ENCODE measurements at regions not wholly inside any gene's neighbourhood (a gene's known extent, or its start where the extent isn't known, plus 50 kb on each side); places are given as distances from the start of the nearest gene placed in this dataset.

DNA sequence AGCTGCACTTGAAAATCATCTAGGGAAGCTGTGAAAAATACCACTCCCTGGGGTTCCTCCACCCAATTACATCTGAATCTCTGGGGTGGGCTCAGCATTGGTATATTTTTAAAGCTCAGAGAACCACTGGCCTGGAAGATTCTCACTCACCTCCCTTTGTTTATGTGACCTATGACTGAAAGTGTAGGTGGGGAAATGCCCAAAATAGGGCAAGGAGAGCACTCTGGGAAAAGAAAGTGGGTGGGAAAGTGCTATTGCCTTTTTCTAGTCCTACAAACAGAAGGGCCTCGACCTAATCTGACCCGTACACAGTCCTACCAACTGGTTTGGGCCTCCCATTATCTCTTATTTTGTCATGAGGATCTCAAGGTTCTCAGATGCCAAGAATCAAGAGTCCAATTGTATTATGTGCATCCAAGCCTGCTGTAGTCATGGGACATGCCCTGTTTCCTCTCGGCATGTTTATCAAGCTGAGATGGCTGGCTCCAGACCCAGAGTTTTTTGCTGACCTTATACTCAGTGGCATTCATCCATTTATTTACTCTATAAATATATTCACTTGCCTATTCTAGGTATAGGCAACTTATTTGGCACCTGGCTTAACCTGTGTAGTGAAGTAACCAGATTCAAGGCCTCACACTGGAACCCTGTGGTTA, 483.7 kb downstream of the ENC1 start:
- no peak overlapping the region for H3K27ac ChIP-seq (ENCODE audit: low read depth, low read length)
- no peak overlapping the region for H3K4me3 ChIP-seq (ENCODE audit: low read depth in 1 of 5, low read length in 5 of 5)
- H3K9ac ChIP-seq (ENCODE audit: low read length in 5 of 5) = no peak overlapping the region
- H3K9me3 ChIP-seq (ENCODE audit: control insufficient read depth in 5 of 5, low read length in 5 of 5) = no peaks in the 10 kb centered on the region
- H3K27me3 ChIP-seq (ENCODE audit: control insufficient read depth in 5 of 5, insufficient read depth in 4 of 5, low read length in 5 of 5) = no peaks in the 10 kb centered on the region
- H3K36me3 ChIP-seq (ENCODE audit: control insufficient read depth in 5 of 5, insufficient read depth in 5 of 5, low read length in 5 of 5) = no peaks in the 10 kb centered on the region
- no peaks in the 10 kb centered on the region for H3K4me1 ChIP-seq (ENCODE audit: control insufficient read depth in 5 of 5, insufficient read depth in 5 of 5, low read length in 5 of 5)

- H3K27me3 ChIP-seq (ENCODE audit: control insufficient read depth in 5 of 5, insufficient read depth in 4 of 5, low read length in 5 of 5) = no peaks in the 10 kb centered on the region
- no peak overlapping the region for H3K9ac ChIP-seq (ENCODE audit: low read length in 5 of 5)
- no peaks in the 10 kb centered on the region for H3K36me3 ChIP-seq (ENCODE audit: control insufficient read depth in 5 of 5, insufficient read depth in 5 of 5, low read length in 5 of 5)
- no peak overlapping the region for H3K4me3 ChIP-seq (ENCODE audit: low read depth in 1 of 5, low read length in 5 of 5)
- no peak overlapping the region for H3K27ac ChIP-seq (ENCODE audit: low read depth, low read length)
- no peaks in the 10 kb centered on the region for H3K4me1 ChIP-seq (ENCODE audit: control insufficient read depth in 5 of 5, insufficient read depth in 5 of 5, low read length in 5 of 5)
- H3K9me3 ChIP-seq (ENCODE audit: control insufficient read depth in 5 of 5, low read length in 5 of 5) = no peaks in the 10 kb centered on the region
Observed at GRCh38 chr5:74155501-74155900, 485.0 kb downstream of the ENC1 start.

- Histone ChIP-seq H3K27ac (ENCODE audit: low read depth, low read length) (no peak overlapping the region), H3K9ac (ENCODE audit: low read length in 5 of 5) (no peak overlapping the region)
Observed at GRCh38 chr5:74154526-74154925, 486.0 kb downstream of the ENC1 start.

DNA sequence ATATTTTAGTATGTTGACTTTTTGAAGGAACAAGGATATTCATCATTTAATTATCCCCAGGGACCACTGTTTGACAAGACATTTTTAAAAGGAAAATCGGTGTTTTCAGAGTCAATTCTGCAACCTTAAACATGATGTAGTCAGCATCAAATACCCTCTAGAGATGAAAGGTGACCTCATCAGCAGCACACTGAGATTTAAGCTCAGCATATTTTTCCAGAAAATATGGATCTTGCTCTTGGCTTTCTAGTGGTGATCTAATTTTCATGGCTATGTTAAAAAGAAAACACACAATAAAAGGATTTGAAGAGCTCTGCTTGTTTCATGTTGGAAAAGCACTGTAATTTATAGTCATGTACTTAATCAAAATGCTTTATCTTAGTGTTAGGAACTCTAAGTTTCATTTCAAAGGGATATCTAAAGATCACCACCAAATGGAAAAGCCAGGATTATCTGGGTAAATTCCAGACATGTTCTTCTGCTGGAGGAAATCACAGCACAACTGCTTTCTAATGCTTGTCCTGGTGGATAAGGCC, 487.2 kb downstream of the ENC1 start:
- H3K27ac ChIP-seq (ENCODE audit: low read depth, low read length) = no peak overlapping the region
- no peak overlapping the region for H3K4me3 ChIP-seq (ENCODE audit: low read depth in 1 of 5, low read length in 5 of 5)
- no peaks in the 10 kb centered on the region for H3K4me1 ChIP-seq (ENCODE audit: control insufficient read depth in 5 of 5, insufficient read depth in 5 of 5, low read length in 5 of 5)
- no peaks in the 10 kb centered on the region for H3K27me3 ChIP-seq (ENCODE audit: control insufficient read depth in 5 of 5, insufficient read depth in 4 of 5, low read length in 5 of 5)
- no peaks in the 10 kb centered on the region for H3K36me3 ChIP-seq (ENCODE audit: control insufficient read depth in 5 of 5, insufficient read depth in 5 of 5, low read length in 5 of 5)
- no peak overlapping the region for H3K9ac ChIP-seq (ENCODE audit: low read length in 5 of 5)
- no peaks in the 10 kb centered on the region for H3K9me3 ChIP-seq (ENCODE audit: control insufficient read depth in 5 of 5, low read length in 5 of 5)

More at GRCh38 chr5:74154526-74154925, 486.0 kb downstream of the ENC1 start:
- Histone ChIP-seq H3K4me1 (ENCODE audit: control insufficient read depth in 5 of 5, insufficient read depth in 5 of 5, low read length in 5 of 5) (no peaks in the 10 kb centered on the region), H3K36me3 (ENCODE audit: control insufficient read depth in 5 of 5, insufficient read depth in 5 of 5, low read length in 5 of 5) (no peaks in the 10 kb centered on the region), H3K9me3 (ENCODE audit: control insufficient read depth in 5 of 5, low read length in 5 of 5) (no peaks in the 10 kb centered on the region), H3K27me3 (ENCODE audit: control insufficient read depth in 5 of 5, insufficient read depth in 4 of 5, low read length in 5 of 5) (no peaks in the 10 kb centered on the region), H3K4me3 (ENCODE audit: low read depth in 1 of 5, low read length in 5 of 5) (no peak overlapping the region)

DNA sequence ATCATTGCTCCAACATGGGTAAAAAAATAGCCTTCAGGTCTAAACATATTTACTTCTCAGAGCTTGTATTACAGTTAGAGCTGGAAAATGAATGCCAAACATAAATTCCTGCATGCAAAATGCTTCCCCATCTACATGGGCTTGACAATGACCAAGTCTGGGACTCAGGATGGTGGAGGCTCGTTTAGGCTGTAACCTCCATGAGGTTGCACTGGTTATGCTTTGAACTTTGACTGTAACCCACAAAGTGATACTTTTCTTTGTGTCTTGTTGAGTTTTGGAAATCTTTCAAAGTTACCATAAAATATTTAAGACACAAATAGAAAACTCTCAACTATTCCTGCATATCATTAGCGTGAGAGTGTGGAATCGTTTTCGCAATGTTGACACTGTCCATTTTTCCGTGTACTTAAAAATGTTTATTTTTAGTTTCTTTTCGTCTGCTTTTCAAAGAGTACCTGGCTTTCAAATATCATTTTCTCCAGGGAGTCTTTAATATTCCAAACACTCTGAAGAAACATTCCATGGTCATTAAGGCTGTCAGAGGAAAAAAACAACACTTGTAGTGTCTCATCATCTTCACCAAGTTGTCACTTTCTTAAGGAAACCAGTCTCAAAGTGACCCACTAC, 487.8 kb downstream of the ENC1 start:
- Histone ChIP-seq H3K9ac (ENCODE audit: low read length in 5 of 5) (no peak overlapping the region), H3K27ac (ENCODE audit: low read depth, low read length) (no peak overlapping the region), H3K4me1 (ENCODE audit: control insufficient read depth in 5 of 5, insufficient read depth in 5 of 5, low read length in 5 of 5) (no peaks in the 10 kb centered on the region), H3K9me3 (ENCODE audit: control insufficient read depth in 5 of 5, low read length in 5 of 5) (no peaks in the 10 kb centered on the region), H3K4me3 (ENCODE audit: low read depth in 1 of 5, low read length in 5 of 5) (no peak overlapping the region), H3K27me3 (ENCODE audit: control insufficient read depth in 5 of 5, insufficient read depth in 4 of 5, low read length in 5 of 5) (no peaks in the 10 kb centered on the region), H3K36me3 (ENCODE audit: control insufficient read depth in 5 of 5, insufficient read depth in 5 of 5, low read length in 5 of 5) (no peaks in the 10 kb centered on the region)

- no peaks in the 10 kb centered on the region for H3K4me1 ChIP-seq (ENCODE audit: control insufficient read depth in 5 of 5, insufficient read depth in 5 of 5, low read length in 5 of 5)
- no peak overlapping the region for H3K4me3 ChIP-seq (ENCODE audit: low read depth in 1 of 5, low read length in 5 of 5)
- no peak overlapping the region for H3K9ac ChIP-seq (ENCODE audit: low read length in 5 of 5)
- no peaks in the 10 kb centered on the region for H3K27me3 ChIP-seq (ENCODE audit: control insufficient read depth in 5 of 5, insufficient read depth in 4 of 5, low read length in 5 of 5)
- H3K27ac ChIP-seq (ENCODE audit: low read depth, low read length) = no peak overlapping the region
- no peaks in the 10 kb centered on the region for H3K36me3 ChIP-seq (ENCODE audit: control insufficient read depth in 5 of 5, insufficient read depth in 5 of 5, low read length in 5 of 5)
- H3K9me3 ChIP-seq (ENCODE audit: control insufficient read depth in 5 of 5, low read length in 5 of 5) = no peaks in the 10 kb centered on the region
Observed at GRCh38 chr5:74152136-74152535, 488.4 kb downstream of the ENC1 start.

GRCh38 chr5:74149395-74149794, 491.1 kb downstream of the ENC1 start:
- Histone ChIP-seq H3K9ac (ENCODE audit: low read length in 5 of 5) (no peak overlapping the region), H3K36me3 (ENCODE audit: control insufficient read depth in 5 of 5, insufficient read depth in 5 of 5, low read length in 5 of 5) (no peaks in the 10 kb centered on the region), H3K27me3 (ENCODE audit: control insufficient read depth in 5 of 5, insufficient read depth in 4 of 5, low read length in 5 of 5) (no peaks in the 10 kb centered on the region), H3K4me3 (ENCODE audit: low read depth in 1 of 5, low read length in 5 of 5) (no peak overlapping the region), H3K27ac (ENCODE audit: low read depth, low read length) (no peak overlapping the region), H3K4me1 (ENCODE audit: control insufficient read depth in 5 of 5, insufficient read depth in 5 of 5, low read length in 5 of 5) (no peaks in the 10 kb centered on the region), H3K9me3 (ENCODE audit: control insufficient read depth in 5 of 5, low read length in 5 of 5) (no peaks in the 10 kb centered on the region)

DNA sequence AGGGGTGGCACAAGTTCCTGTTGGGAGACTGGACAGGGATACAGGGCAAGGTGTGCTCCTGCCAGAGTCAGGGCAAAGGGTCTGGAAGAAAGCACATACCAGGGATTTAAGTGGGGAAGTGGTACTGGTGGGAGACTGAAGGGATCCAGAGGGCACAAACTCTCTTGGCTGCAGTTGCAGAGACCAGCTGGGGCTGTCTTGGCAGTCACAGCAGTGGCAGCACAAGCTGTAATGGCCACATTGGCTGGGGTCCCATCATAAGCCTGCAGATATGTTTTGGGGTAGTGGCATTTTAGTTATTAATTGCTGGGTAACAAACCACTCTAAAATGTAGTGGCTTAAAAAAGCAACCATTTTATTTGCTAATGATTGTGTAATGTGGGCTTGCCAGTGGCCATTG, 492.2 kb downstream of the ENC1 start:
- H3K27me3 ChIP-seq (ENCODE audit: control insufficient read depth in 5 of 5, insufficient read depth in 4 of 5, low read length in 5 of 5) = no peaks in the 10 kb centered on the region
- H3K9ac ChIP-seq (ENCODE audit: low read length in 5 of 5) = no peak overlapping the region
- no peak overlapping the region for H3K27ac ChIP-seq (ENCODE audit: low read depth, low read length)
- no peak overlapping the region for H3K4me3 ChIP-seq (ENCODE audit: low read depth in 1 of 5, low read length in 5 of 5)
- H3K9me3 ChIP-seq (ENCODE audit: control insufficient read depth in 5 of 5, low read length in 5 of 5) = no peaks in the 10 kb centered on the region
- H3K36me3 ChIP-seq (ENCODE audit: control insufficient read depth in 5 of 5, insufficient read depth in 5 of 5, low read length in 5 of 5) = no peaks in the 10 kb centered on the region
- H3K4me1 ChIP-seq (ENCODE audit: control insufficient read depth in 5 of 5, insufficient read depth in 5 of 5, low read length in 5 of 5) = peaks cover 0 to 1% (median 0%) of the 10 kb centered on the region in 5 donors

- H3K4me3 ChIP-seq (ENCODE audit: low read depth in 1 of 5, low read length in 5 of 5) = no peak overlapping the region
- H3K27ac ChIP-seq (ENCODE audit: low read depth, low read length) = no peak overlapping the region
- H3K9me3 ChIP-seq (ENCODE audit: control insufficient read depth in 5 of 5, low read length in 5 of 5) = no peaks in the 10 kb centered on the region
- no peaks in the 10 kb centered on the region for H3K36me3 ChIP-seq (ENCODE audit: control insufficient read depth in 5 of 5, insufficient read depth in 5 of 5, low read length in 5 of 5)
- no peak overlapping the region for H3K9ac ChIP-seq (ENCODE audit: low read length in 5 of 5)
- H3K4me1 ChIP-seq (ENCODE audit: control insufficient read depth in 5 of 5, insufficient read depth in 5 of 5, low read length in 5 of 5) = peaks cover 0 to 3% (median 0%) of the 10 kb centered on the region in 5 donors
- no peaks in the 10 kb centered on the region for H3K27me3 ChIP-seq (ENCODE audit: control insufficient read depth in 5 of 5, insufficient read depth in 4 of 5, low read length in 5 of 5)
Observed at GRCh38 chr5:74146796-74147195, 493.7 kb downstream of the ENC1 start.

GRCh38 chr5:74145951-74146350, 494.6 kb downstream of the ENC1 start:
- H3K4me1 ChIP-seq (ENCODE audit: control insufficient read depth in 5 of 5, insufficient read depth in 5 of 5, low read length in 5 of 5) = peaks cover 0 to 3% (median 0%) of the 10 kb centered on the region in 5 donors
- H3K9ac ChIP-seq (ENCODE audit: low read length in 5 of 5) = no peak overlapping the region
- no peaks in the 10 kb centered on the region for H3K9me3 ChIP-seq (ENCODE audit: control insufficient read depth in 5 of 5, low read length in 5 of 5)
- H3K27me3 ChIP-seq (ENCODE audit: control insufficient read depth in 5 of 5, insufficient read depth in 4 of 5, low read length in 5 of 5) = no peaks in the 10 kb centered on the region
- H3K4me3 ChIP-seq (ENCODE audit: low read depth in 1 of 5, low read length in 5 of 5) = no peak overlapping the region
- H3K36me3 ChIP-seq (ENCODE audit: control insufficient read depth in 5 of 5, insufficient read depth in 5 of 5, low read length in 5 of 5) = no peaks in the 10 kb centered on the region
- no peak overlapping the region for H3K27ac ChIP-seq (ENCODE audit: low read depth, low read length)

Data from subcutaneous abdominal adipose tissue (tissue), 5 donors.